ENCODE measurements at regions not wholly inside any gene's neighbourhood (a gene's known extent, or its start where the extent isn't known, plus 50 kb on each side); places are given as distances from the start of the nearest gene placed in this dataset.

- ChIA-PET CTCF (interaction anchor here (1.2 to 3.5 kb wide), 6 partner anchors 10 to 60 kb away, joined by 3 to 13 read pairs (median 4); no protein-coding TSS in a partner anchor), POLR2A (no interaction called here)
- no peak for TF ChIP-seq CTCF (IDR thresholded peaks at IDR 0.05; ENCODE audit: insufficient read depth, low read depth, low read length)
- no peaks in the 10 kb centered on the region for H3K36me3 ChIP-seq (ENCODE audit: control insufficient read depth, insufficient read depth, low read length)
- DNase-seq (ENCODE audit: low read depth) = no peak
- H3K27me3 ChIP-seq (ENCODE audit: control insufficient read depth, insufficient read depth, low read length) = no peaks in the 10 kb centered on the region
- H3K4me3 ChIP-seq (ENCODE audit: low read depth, low read length) = no peak overlapping the region
Observed at GRCh38 chr2:55108456-55109160, 58.4 kb upstream of the RTN4 start.

- no peak for DNase-seq (ENCODE audit: low read depth)
- ChIA-PET CTCF (interaction anchor here (3.5 kb wide), 1 partner anchor 61 kb away, joined by 13 read pairs; no protein-coding TSS in a partner anchor), POLR2A (no interaction called here)
- no peak overlapping the region for H3K4me3 ChIP-seq (ENCODE audit: low read depth, low read length)
- no peaks in the 10 kb centered on the region for H3K27me3 ChIP-seq (ENCODE audit: control insufficient read depth, insufficient read depth, low read length)
- no peak for TF ChIP-seq CTCF (IDR thresholded peaks at IDR 0.05; ENCODE audit: insufficient read depth, low read depth, low read length)
- H3K36me3 ChIP-seq (ENCODE audit: control insufficient read depth, insufficient read depth, low read length) = no peaks in the 10 kb centered on the region
Observed at GRCh38 chr2:55107436-55107835, 57.2 kb upstream of the RTN4 start.

- Histone ChIP-seq H3K27me3 (ENCODE audit: control insufficient read depth, insufficient read depth, low read length) (no peaks in the 10 kb centered on the region), H3K4me3 (ENCODE audit: low read depth, low read length) (no peak overlapping the region), H3K36me3 (ENCODE audit: control insufficient read depth, insufficient read depth, low read length) (no peaks in the 10 kb centered on the region)
- ChIA-PET CTCF (interaction anchor here (3.5 kb wide), 1 partner anchor 62 kb away, joined by 13 read pairs; no protein-coding TSS in a partner anchor), POLR2A (interaction anchor here (0.6 to 1.0 kb wide), 2 partner anchors 8 to 57 kb away, joined by 3 read pairs; no protein-coding TSS in a partner anchor)
- DNase-seq (ENCODE audit: low read depth) = no peak
- TF ChIP-seq CTCF (IDR thresholded peaks at IDR 0.05; ENCODE audit: insufficient read depth, low read depth, low read length) = no peak
Observed at GRCh38 chr2:55106148-55106547, 55.9 kb upstream of the RTN4 start.

GRCh38 chr2:55105456-55105855, 55.2 kb upstream of the RTN4 start:
- Histone ChIP-seq H3K36me3 (ENCODE audit: control insufficient read depth, insufficient read depth, low read length) (no peaks in the 10 kb centered on the region), H3K4me3 (ENCODE audit: low read depth, low read length) (no peak overlapping the region), H3K27me3 (ENCODE audit: control insufficient read depth, insufficient read depth, low read length) (no peaks in the 10 kb centered on the region)
- ChIA-PET POLR2A (interaction anchor here (1.0 kb wide), 1 partner anchor 58 kb away, joined by 3 read pairs; no protein-coding TSS in a partner anchor), CTCF (interaction anchor here (0.8 kb wide), 1 partner anchor 10 kb away, joined by 3 read pairs; no protein-coding TSS in a partner anchor)
- no peak for TF ChIP-seq CTCF (IDR thresholded peaks at IDR 0.05; ENCODE audit: insufficient read depth, low read depth, low read length)
- DNase-seq (ENCODE audit: low read depth) = no peak

- DNase-seq (ENCODE audit: low read depth) = no peak
- Histone ChIP-seq H3K4me3 (ENCODE audit: low read depth, low read length) (no peak overlapping the region), H3K27me3 (ENCODE audit: control insufficient read depth, insufficient read depth, low read length) (no peaks in the 10 kb centered on the region), H3K36me3 (ENCODE audit: control insufficient read depth, insufficient read depth, low read length) (no peaks in the 10 kb centered on the region)
- ChIA-PET POLR2A (no interaction called here), CTCF (interaction anchor here (0.6 to 3.7 kb wide), 6 partner anchors 32 to 203 kb away, joined by 3 to 12 read pairs (median 4); partner anchors contain the start of gene RTN4)
- no peak for TF ChIP-seq CTCF (IDR thresholded peaks at IDR 0.05; ENCODE audit: insufficient read depth, low read depth, low read length)
Observed at GRCh38 chr2:55103046-55103445, 52.8 kb upstream of the RTN4 start.

Data from BJ (cell line).